ENCODE measurements at regions not wholly inside any gene's neighbourhood (a gene's known extent, or its start where the extent isn't known, plus 50 kb on each side); places are given as distances from the start of the nearest gene placed in this dataset.

DNA sequence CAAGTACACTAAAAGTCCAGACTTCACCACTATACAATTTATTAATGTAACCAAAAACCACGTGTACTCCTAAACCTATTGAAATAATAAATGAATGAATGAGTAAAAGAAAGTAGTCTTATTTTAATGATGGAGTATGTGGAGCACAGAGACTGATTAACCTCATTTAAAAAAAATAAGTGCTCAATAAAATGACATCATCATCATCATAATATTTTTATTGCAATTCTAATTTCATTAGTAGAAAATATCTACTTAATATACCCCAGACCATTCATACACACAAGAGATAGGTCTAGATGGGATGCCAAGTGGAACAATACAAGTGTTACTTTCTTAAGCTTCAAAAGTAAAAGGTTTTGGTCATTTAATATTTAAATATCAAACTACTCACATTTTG is 133.1 kb downstream of the ASB9 start:
- Histone ChIP-seq H3K36me3 (no peaks in the 10 kb centered on the region), H3K27ac (no peak overlapping the region), H3K9me3 (no peaks in the 10 kb centered on the region), H3K4me3 (no peak overlapping the region), H3K4me1 (no peaks in the 10 kb centered on the region), H3K27me3 (no peaks in the 10 kb centered on the region)
- WGBS (ENCODE audit: insufficient coverage, low coverage, low lambda C conversion rate, missing lambda C conversion rate) = 36% methylated on average over 1 of the region's 1 CpG
- DNase-seq (no peak), ATAC-seq (no peak)
- intact Hi-C loops (cut with DNase I) = no loop called here
- no peak for TF ChIP-seq CTCF (IDR thresholded peaks at IDR 0.05)
- TF ChIP-seq POLR2A (IDR thresholded peaks at IDR 0.05) = no peak

- H3K27me3 ChIP-seq = no peaks in the 10 kb centered on the region
- H3K9me3 ChIP-seq = no peaks in the 10 kb centered on the region
- H3K4me1 ChIP-seq = no peaks in the 10 kb centered on the region
- ATAC-seq (no peak), DNase-seq (no peak)
- H3K4me3 ChIP-seq = no peak overlapping the region
- no peak overlapping the region for H3K27ac ChIP-seq
- intact Hi-C loops (cut with DNase I) = no loop called here
- TF ChIP-seq CTCF (IDR thresholded peaks at IDR 0.05) = no peak
- TF ChIP-seq POLR2A (IDR thresholded peaks at IDR 0.05) = no peak
- H3K36me3 ChIP-seq = no peaks in the 10 kb centered on the region
These were observed 140.5 kb downstream of the ASB9 start for GRCh38 chrX:15129412-15129811.

DNA sequence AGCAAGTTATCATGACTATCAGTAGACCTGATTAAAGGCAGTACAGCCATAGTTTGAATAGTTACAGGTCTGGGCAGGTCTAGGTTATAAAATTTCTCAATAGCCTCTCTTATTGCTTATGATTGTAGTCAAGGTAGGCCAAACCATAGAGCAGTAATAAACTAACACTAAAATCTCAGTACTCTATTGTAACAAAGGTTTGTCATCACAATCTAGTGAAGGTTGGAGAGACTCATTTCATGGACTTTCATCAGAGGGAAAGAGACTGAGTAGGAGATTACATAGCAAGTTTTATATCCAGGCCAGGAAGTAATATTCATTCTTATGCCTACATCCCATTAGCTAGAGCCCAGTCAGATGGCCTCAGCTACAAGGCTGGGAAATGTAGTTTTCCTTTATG is 141.0 kb downstream of the ASB9 start:
- H3K4me1 ChIP-seq = no peaks in the 10 kb centered on the region
- intact Hi-C loops (cut with DNase I) = no loop called here
- no peaks in the 10 kb centered on the region for H3K9me3 ChIP-seq
- no peaks in the 10 kb centered on the region for H3K36me3 ChIP-seq
- H3K27ac ChIP-seq = no peak overlapping the region
- H3K27me3 ChIP-seq = no peaks in the 10 kb centered on the region
- DNase-seq (no peak), ATAC-seq (no peak)
- H3K4me3 ChIP-seq = no peak overlapping the region
- no peak for TF ChIP-seq POLR2A (IDR thresholded peaks at IDR 0.05)
- TF ChIP-seq CTCF (IDR thresholded peaks at IDR 0.05) = no peak

DNA sequence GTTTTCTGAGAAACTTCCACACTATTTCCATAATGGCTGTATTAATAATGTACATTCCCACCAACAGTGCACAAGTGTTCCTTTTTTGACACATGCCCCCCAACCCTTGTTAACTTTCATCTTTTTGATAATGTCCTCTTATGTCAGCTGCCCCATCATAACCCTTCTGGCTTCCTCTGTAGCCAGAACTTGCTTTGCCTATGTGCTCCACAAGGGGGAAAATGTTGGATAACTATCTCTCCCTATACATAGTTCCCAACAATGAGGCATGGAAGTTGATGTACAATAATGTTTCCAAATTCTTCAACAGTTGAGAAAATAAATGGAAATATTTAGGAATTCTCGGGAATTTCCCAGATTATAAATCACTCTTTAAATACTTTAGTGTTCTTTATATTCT is 142.9 kb downstream of the ASB9 start:
- DNase-seq (no peak), ATAC-seq (no peak)
- Histone ChIP-seq H3K9me3 (no peaks in the 10 kb centered on the region), H3K27ac (no peak overlapping the region), H3K27me3 (no peaks in the 10 kb centered on the region), H3K36me3 (no peaks in the 10 kb centered on the region), H3K4me3 (no peak overlapping the region), H3K4me1 (no peaks in the 10 kb centered on the region)
- 19% methylated on average over 1 of the region's 1 CpG for WGBS (ENCODE audit: insufficient coverage, low coverage, low lambda C conversion rate, missing lambda C conversion rate)
- TF ChIP-seq POLR2A (IDR thresholded peaks at IDR 0.05) = no peak
- TF ChIP-seq CTCF (IDR thresholded peaks at IDR 0.05) = no peak
- intact Hi-C loops (cut with DNase I) = no loop called here

DNA sequence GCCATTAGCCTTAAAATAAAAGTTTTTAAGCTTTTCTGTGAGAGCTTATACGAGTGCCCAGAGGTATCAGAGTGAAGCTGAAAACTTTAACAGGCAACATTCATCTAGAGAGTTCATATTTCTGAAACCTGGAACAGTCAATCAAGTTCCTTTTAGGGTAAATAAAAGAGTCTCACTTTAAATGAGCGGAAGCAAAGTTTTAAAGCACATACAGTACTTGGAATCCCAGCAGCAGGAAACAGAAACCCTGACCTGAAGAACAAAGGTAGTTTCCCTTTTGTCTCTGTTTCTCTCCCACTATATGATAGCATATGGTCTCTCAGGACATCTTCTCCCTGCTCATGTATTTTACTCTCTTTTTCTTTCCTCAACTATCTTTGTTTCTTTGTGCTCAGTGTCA is 153.0 kb downstream of the ASB9 start:
- DNase-seq (no peak), ATAC-seq (no peak)
- TF ChIP-seq POLR2A (IDR thresholded peaks at IDR 0.05) = no peak
- TF ChIP-seq CTCF (IDR thresholded peaks at IDR 0.05) = no peak
- Histone ChIP-seq H3K4me3 (no peak overlapping the region), H3K4me1 (no peaks in the 10 kb centered on the region), H3K36me3 (no peaks in the 10 kb centered on the region), H3K9me3 (no peaks in the 10 kb centered on the region), H3K27me3 (peaks cover 0 to 4% of the 10 kb centered on the region in 2 donors), H3K27ac (no peak overlapping the region)
- intact Hi-C loops (cut with DNase I) = no loop called here
- WGBS (ENCODE audit: insufficient coverage, low coverage, low lambda C conversion rate, missing lambda C conversion rate) = 56% methylated on average over 2 of the region's 2 CpGs

Data from right lobe of liver (tissue), 6 donors.